Hepatocyte (in vitro differentiated cells): ENCODE measurements at regions not wholly inside any gene's neighbourhood (a gene's known extent, or its start where the extent isn't known, plus 50 kb on each side); places are given as distances from the start of the nearest gene placed in this dataset.

Source experiments
- EZH2 ChIP-seq: fragments of 200-600 bp; sonication (generic); IDR thresholded peaks from 2 replicates; pipeline ENCODE4 v1.6.1; 2016; ENCODE audit warnings: antibody characterized with exemption, mild to moderate bottlenecking, borderline replicate concordance
- EZH2phosphoT487 ChIP-seq: fragments of 200-600 bp; sonication (generic); IDR thresholded peaks from one replicate; pipeline ENCODE4 v1.6.1; 2018; ENCODE audit warnings: antibody characterized with exemption, mild to moderate bottlenecking, low read depth, moderate library complexity; ENCODE audit not compliant: unreplicated experiment, severe bottlenecking
- TF ChIP-seq, protein P1 (sequence below): fragments of 200-600 bp; sonication (generic); IDR thresholded peaks from 2 replicates; pipeline ENCODE4 v1.5.1; 2016; ENCODE audit warnings: antibody characterized with exemption, mild to moderate bottlenecking; ENCODE audit not compliant: poor library complexity

DNA sequence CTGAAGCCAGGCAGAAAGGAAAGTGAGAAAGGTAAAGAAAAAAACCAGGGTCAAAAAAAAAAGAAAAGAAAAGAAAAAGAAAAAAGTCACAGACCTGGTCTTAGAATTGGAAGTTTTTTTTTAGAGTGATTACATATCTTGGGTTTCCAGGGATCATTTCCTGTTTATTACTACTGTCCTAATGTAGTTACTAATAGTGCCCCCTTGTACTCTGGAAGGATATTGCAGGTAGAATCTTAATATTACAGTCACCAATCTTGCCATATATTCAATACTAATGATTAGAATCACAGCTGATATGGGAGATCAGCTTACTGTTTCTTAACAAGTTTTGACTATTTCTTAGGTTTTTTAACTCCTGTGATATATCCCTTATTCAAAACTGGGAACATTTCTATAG lies 543.2 kb upstream of the CDH6 start:
- TF ChIP-seq, protein P1, sequence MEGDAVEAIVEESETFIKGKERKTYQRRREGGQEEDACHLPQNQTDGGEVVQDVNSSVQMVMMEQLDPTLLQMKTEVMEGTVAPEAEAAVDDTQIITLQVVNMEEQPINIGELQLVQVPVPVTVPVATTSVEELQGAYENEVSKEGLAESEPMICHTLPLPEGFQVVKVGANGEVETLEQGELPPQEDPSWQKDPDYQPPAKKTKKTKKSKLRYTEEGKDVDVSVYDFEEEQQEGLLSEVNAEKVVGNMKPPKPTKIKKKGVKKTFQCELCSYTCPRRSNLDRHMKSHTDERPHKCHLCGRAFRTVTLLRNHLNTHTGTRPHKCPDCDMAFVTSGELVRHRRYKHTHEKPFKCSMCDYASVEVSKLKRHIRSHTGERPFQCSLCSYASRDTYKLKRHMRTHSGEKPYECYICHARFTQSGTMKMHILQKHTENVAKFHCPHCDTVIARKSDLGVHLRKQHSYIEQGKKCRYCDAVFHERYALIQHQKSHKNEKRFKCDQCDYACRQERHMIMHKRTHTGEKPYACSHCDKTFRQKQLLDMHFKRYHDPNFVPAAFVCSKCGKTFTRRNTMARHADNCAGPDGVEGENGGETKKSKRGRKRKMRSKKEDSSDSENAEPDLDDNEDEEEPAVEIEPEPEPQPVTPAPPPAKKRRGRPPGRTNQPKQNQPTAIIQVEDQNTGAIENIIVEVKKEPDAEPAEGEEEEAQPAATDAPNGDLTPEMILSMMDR, result no peak
- TF ChIP-seq EZH2 (no peak), EZH2phosphoT487 (no peak)
